Ovary (tissue), 7 donors: ENCODE measurements at regions not wholly inside any gene's neighbourhood (a gene's known extent, or its start where the extent isn't known, plus 50 kb on each side); places are given as distances from the start of the nearest gene placed in this dataset.

Source experiments
- DNase-seq, 5 donors: peaks; one replicate each; pipeline ENCODE4 v3.0.0-alpha.2; 2019 to 2020
- H3K27ac ChIP-seq, 2 donors: fragments of 200-600 bp; one replicate each; pipeline versions ENCODE4 v1.5.1 to v1.8.0; 2019 to 2022
- H3K27me3 ChIP-seq: fragments of 200-600 bp; one replicate; pipeline ENCODE4 v1.8.0; 2022
- H3K36me3 ChIP-seq: fragments of 200-600 bp; sonication (generic); one replicate; pipeline ENCODE4 v1.5.1; 2019
- H3K4me1 ChIP-seq: one replicate; pipeline ENCODE4 v1.8.1; 2013; ENCODE audit warnings: mild to moderate bottlenecking, moderate library complexity; ENCODE audit not compliant: insufficient read depth
- H3K4me3 ChIP-seq: fragments of 200-600 bp; sonication (generic); one replicate; pipeline ENCODE4 v1.5.1; 2017
- H3K9me3 ChIP-seq, 2 donors: fragments of 200-600 bp in 1 of 2; sonication (generic) in 1 of 2; one replicate each; pipeline versions ENCODE4 v1.5.1 to v1.8.1; 2013 to 2019; ENCODE audit warnings: mild to moderate bottlenecking in 1 of 2, moderate library complexity in 1 of 2
- CTCF ChIP-seq, 3 donors: fragments of 450-650 bp in 2 of 3; fragments of 200-600 bp in 1 of 3; IDR thresholded peaks; one replicate each; pipeline versions ENCODE4 v1.5.1 to v1.8.0; 2016 to 2022; ENCODE audit warnings: antibody characterized with exemption in 3 of 3, mild to moderate bottlenecking in 1 of 3
- EP300 ChIP-seq: sonication (generic); formaldehyde crosslinking; IDR thresholded peaks from one replicate; pipeline ENCODE4 v1.6.1; 2017; ENCODE audit warnings: antibody characterized with exemption
- POLR2A ChIP-seq: fragments of 450-650 bp; IDR thresholded peaks from one replicate; pipeline ENCODE4 v1.6.1; 2017; ENCODE audit warnings: antibody characterized with exemption, mild to moderate bottlenecking, moderate library complexity
- WGBS, 3 donors: extraction: QIAGEN DNeasy Blood & Tissue Kit in 1 of 3; methylation state at CpG; one replicate each; pipeline versions ENCODE4 v1.1.5 to v1.1.7; 2013 to 2017; 5-methylcytosine and 5-hydroxymethylcytosine counted together
- intact Hi-C, 4 donors: fragments of 100-400 bp; cut with DNase I; formaldehyde crosslinking; loops; one replicate each; pipeline versions ENCODE4 v1.11.0 to v1.15.1; 2022 to 2023
- donor health status: DM: no; HTN: no; CAD: no; lungs with moderate emphysema.
- donor health status: DM: no; HTN: no; CAD: no.
- donor health status: Bipolar disorder and iron deficiency.
- donor health status: DM: no; HTN: no; CAD: no.
- donor health status: DM: yes; HTN: yes; CAD: no.

DNA sequence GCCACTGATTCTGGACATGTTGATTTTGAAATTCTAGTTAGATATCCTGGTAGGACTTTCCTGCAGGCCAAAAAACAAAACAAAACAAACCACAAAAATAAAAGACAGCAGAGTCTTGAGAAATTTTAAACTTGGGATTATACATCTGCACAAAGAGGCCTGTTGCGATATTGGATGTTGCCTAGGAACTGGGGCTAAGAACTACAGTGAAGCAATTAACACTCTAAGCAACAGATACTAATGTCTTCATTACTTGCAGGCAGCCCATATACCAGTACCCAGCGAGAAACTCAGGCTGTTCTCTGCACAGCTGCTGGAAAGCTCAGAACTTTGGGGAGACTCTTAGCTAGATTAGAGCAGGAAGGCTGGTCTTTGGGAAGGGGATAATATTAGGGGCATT, 69.1 kb upstream of the SCOC start:
- H3K9me3 ChIP-seq: no peaks in the 10 kb centered on the region
- peaks cover 3% of the 10 kb centered on the region for H3K4me1 ChIP-seq
- intact Hi-C loops: no loop called here
- no peaks in the 10 kb centered on the region for H3K36me3 ChIP-seq
- no peak for DNase-seq
- no peak overlapping the region for H3K27ac ChIP-seq
- H3K27me3 ChIP-seq: no peaks in the 10 kb centered on the region
- H3K4me3 ChIP-seq: no peak overlapping the region
- WGBS, 3 donors: 91 to 97% (median 95%) methylated on average over 2 of the region's 2 CpGs
- no peak for TF ChIP-seq EP300
- TF ChIP-seq CTCF (IDR thresholded peaks at IDR 0.05): no peak
- TF ChIP-seq POLR2A: no peak

- Histone ChIP-seq H3K4me1 (no peaks in the 10 kb centered on the region), H3K36me3 (no peaks in the 10 kb centered on the region), H3K4me3 (no peak overlapping the region), H3K27me3 (no peaks in the 10 kb centered on the region), H3K27ac (no peak overlapping the region), H3K9me3 (no peaks in the 10 kb centered on the region)
- 66 to 78% (median 76%) methylated on average over 7 of the region's 7 CpGs for WGBS, 3 donors
- no peak for DNase-seq
- TF ChIP-seq EP300 (no peak), POLR2A (no peak), CTCF (IDR thresholded peaks at IDR 0.05) (no peak)
- intact Hi-C loops: no loop called here
Observed at GRCh38 chr4:140302151-140302859, 71.1 kb upstream of the SCOC start.

DNA sequence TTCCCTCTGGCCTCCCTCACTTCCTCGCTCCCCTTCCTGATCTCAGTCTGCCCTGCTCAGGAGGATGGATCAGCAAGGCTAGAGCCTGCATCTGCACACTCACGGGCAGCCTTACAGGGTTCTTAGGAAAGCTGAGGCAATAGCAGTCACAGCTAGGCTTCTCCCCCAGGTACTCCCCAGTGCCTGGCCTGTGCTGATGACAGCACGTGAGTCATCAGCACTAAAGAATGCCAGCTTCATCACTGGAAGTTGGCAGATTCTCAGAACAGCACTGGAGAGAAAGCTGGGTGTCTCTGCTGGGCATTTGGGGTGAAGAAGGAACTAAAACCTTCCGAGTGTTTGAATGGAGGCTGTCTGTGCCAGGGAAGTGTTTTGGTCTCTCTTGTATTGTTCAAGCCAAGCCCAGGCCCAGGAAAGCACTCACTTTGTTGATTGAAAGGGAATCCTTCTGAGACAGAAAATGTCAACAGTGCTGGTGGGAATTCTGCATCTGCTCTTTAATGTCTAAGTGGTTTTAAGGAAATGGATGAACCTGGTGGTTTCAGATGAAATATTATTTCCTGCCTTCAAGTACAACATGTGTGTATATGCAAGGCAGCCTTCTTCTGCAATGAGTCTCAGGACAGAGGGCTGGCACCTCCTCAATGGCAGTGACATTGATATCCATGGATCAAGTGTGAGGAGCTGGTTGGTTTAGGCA, 73.0 kb upstream of the SCOC start:
- Histone ChIP-seq H3K27me3 (no peaks in the 10 kb centered on the region), H3K36me3 (no peaks in the 10 kb centered on the region), H3K27ac (no peak overlapping the region), H3K9me3 (no peaks in the 10 kb centered on the region), H3K4me1 (peaks cover 3% of the 10 kb centered on the region), H3K4me3 (no peak overlapping the region)
- intact Hi-C loops: no loop called here
- WGBS, 3 donors: 69 to 78% (median 74%) methylated on average over 4 of the region's 4 CpGs
- TF ChIP-seq EP300 (no peak), POLR2A (no peak), CTCF (IDR thresholded peaks at IDR 0.05) (no peak)
- DNase-seq: no peak

GRCh38 chr4:140298001-140298400, 75.4 kb upstream of the SCOC start:
- no peak overlapping the region for H3K27ac ChIP-seq
- TF ChIP-seq CTCF (IDR thresholded peaks at IDR 0.05) (no peak), EP300 (no peak), POLR2A (no peak)
- H3K4me3 ChIP-seq: no peak overlapping the region
- WGBS, 3 donors: 94 to 96% (median 96%) methylated on average over 7 of the region's 7 CpGs
- peaks cover 6% of the 10 kb centered on the region for H3K4me1 ChIP-seq
- DNase-seq: no peak
- H3K36me3 ChIP-seq: no peaks in the 10 kb centered on the region
- intact Hi-C loops: no loop called here
- no peaks in the 10 kb centered on the region for H3K27me3 ChIP-seq
- H3K9me3 ChIP-seq: no peaks in the 10 kb centered on the region
